Progenitor cell of endocrine pancreas (in vitro differentiated cells): ENCODE measurements at regions not wholly inside any gene's neighbourhood (a gene's known extent, or its start where the extent isn't known, plus 50 kb on each side); places are given as distances from the start of the nearest gene placed in this dataset.

Experiments used
- DNase-seq: peaks from one replicate; pipeline ENCODE4 v3.0.0; 2021; ENCODE audit warnings: low spot score; ENCODE audit not compliant: unreplicated experiment
- H3K27ac Mint-ChIP-seq: 2 replicates; pipeline ENCODE4 v1.8.0; 2021; ENCODE audit warnings: mild to moderate bottlenecking, moderate library complexity, mixed read lengths
- H3K27me3 Mint-ChIP-seq: 2 replicates; pipeline ENCODE4 v1.8.0; 2021; ENCODE audit warnings: mixed read lengths
- H3K36me3 Mint-ChIP-seq: 2 replicates; pipeline ENCODE4 v1.8.0; 2022; ENCODE audit warnings: mixed read lengths; ENCODE audit not compliant: insufficient read depth
- H3K4me1 Mint-ChIP-seq: 2 replicates; pipeline ENCODE4 v1.8.0; 2021; ENCODE audit warnings: low read depth, mixed read lengths
- H3K4me3 Mint-ChIP-seq: 2 replicates; pipeline ENCODE4 v1.8.0; 2021; ENCODE audit warnings: low read depth, mild to moderate bottlenecking, moderate library complexity, mixed read lengths
- H3K9me3 Mint-ChIP-seq: 2 replicates; pipeline ENCODE4 v1.8.0; 2021; ENCODE audit warnings: low read depth, mixed read lengths
- TF ChIP-seq, protein P1 (sequence below): fragments of 200-600 bp; sonication (generic); IDR thresholded peaks from one replicate; pipeline ENCODE4 v1.5.0; 2021; ENCODE audit warnings: antibody characterized with exemption, mild to moderate bottlenecking; ENCODE audit not compliant: unreplicated experiment

DNA sequence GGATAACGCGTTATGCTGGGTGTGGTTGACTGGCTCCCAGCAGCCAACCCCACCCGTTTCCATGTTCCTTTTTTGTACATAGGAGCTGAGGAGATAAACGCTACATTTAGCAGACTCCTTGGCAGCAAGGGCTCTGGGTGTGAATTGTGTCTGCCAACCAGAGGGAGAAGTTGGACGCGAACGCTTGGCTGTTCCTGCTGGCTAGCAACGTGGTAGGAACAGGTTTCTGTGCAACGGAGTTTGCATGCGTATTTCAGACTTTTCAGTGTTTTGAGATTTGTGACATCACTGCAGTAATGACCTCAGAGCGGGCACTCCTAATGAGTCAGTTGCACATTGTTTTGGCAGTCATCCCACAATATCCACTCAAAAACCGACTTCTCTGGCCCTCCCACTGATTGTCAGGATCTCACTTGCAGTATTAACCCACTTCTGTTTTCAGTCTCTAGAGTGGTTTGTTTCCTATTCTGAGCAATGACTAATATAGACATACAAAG is 98.7 kb upstream of the RGS1 start:
- Mint-ChIP-seq H3K27ac (no peak overlapping the region), H3K4me3 (no peak overlapping the region), H3K36me3 (no peaks in the 10 kb centered on the region), H3K4me1 (no peaks in the 10 kb centered on the region), H3K9me3 (no peaks in the 10 kb centered on the region), H3K27me3 (no peaks in the 10 kb centered on the region)
- TF ChIP-seq, protein P1, sequence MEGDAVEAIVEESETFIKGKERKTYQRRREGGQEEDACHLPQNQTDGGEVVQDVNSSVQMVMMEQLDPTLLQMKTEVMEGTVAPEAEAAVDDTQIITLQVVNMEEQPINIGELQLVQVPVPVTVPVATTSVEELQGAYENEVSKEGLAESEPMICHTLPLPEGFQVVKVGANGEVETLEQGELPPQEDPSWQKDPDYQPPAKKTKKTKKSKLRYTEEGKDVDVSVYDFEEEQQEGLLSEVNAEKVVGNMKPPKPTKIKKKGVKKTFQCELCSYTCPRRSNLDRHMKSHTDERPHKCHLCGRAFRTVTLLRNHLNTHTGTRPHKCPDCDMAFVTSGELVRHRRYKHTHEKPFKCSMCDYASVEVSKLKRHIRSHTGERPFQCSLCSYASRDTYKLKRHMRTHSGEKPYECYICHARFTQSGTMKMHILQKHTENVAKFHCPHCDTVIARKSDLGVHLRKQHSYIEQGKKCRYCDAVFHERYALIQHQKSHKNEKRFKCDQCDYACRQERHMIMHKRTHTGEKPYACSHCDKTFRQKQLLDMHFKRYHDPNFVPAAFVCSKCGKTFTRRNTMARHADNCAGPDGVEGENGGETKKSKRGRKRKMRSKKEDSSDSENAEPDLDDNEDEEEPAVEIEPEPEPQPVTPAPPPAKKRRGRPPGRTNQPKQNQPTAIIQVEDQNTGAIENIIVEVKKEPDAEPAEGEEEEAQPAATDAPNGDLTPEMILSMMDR = no peak
- DNase-seq = no peak

GRCh38 chr1:192477630-192478029 is 97.9 kb upstream of the RGS1 start:
- no peaks in the 10 kb centered on the region for H3K27me3 Mint-ChIP-seq
- TF ChIP-seq, protein P1 = peak; percentile 65
- H3K4me3 Mint-ChIP-seq = no peak overlapping the region
- H3K27ac Mint-ChIP-seq = no peak overlapping the region
- no peaks in the 10 kb centered on the region for H3K9me3 Mint-ChIP-seq
- no peaks in the 10 kb centered on the region for H3K36me3 Mint-ChIP-seq
- no peaks in the 10 kb centered on the region for H3K4me1 Mint-ChIP-seq
- DNase-seq = no peak

- no peak for DNase-seq
- Mint-ChIP-seq H3K27ac (no peak overlapping the region), H3K27me3 (no peaks in the 10 kb centered on the region), H3K4me3 (no peak overlapping the region), H3K36me3 (peaks cover 2% of the 10 kb centered on the region), H3K4me1 (peaks cover 12% of the 10 kb centered on the region), H3K9me3 (no peaks in the 10 kb centered on the region)
- TF ChIP-seq, protein P1 = no peak
Observed at GRCh38 chr1:192485692-192486436, 89.7 kb upstream of the RGS1 start.

- no peaks in the 10 kb centered on the region for H3K27me3 Mint-ChIP-seq
- DNase-seq = no peak
- H3K4me1 Mint-ChIP-seq = peaks cover 13% of the 10 kb centered on the region
- peaks cover 2% of the 10 kb centered on the region for H3K36me3 Mint-ChIP-seq
- TF ChIP-seq, protein P1 = peak; percentile 40
- H3K27ac Mint-ChIP-seq = no peak overlapping the region
- H3K4me3 Mint-ChIP-seq = no peak overlapping the region
- H3K9me3 Mint-ChIP-seq = no peaks in the 10 kb centered on the region
Observed at GRCh38 chr1:192488058-192488457, 87.5 kb upstream of the RGS1 start.

DNA sequence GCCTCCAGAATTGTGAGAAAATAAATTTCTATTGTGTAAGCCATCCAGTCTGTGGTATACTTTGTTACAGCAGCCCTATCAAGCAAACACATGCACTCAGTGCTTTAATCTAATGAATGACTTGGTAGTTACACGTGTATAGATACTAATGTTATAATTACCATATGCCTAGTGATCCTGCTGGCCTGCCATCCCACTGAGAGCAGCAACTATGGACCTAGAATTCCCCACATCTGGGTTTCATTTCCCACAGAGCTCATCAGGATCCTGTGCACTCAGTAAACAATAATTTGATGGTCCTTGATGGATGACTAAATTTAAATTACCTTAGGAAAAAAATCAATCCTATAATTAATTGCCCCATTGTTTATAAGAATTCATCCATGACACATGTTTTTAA is 86.5 kb upstream of the RGS1 start:
- H3K4me1 Mint-ChIP-seq = peaks cover 13% of the 10 kb centered on the region
- no peak overlapping the region for H3K27ac Mint-ChIP-seq
- DNase-seq = no peak
- TF ChIP-seq, protein P1 = no peak
- no peaks in the 10 kb centered on the region for H3K36me3 Mint-ChIP-seq
- no peaks in the 10 kb centered on the region for H3K27me3 Mint-ChIP-seq
- peaks cover 1% of the 10 kb centered on the region for H3K9me3 Mint-ChIP-seq
- no peak overlapping the region for H3K4me3 Mint-ChIP-seq
